ENCODE measurements at regions not wholly inside any gene's neighbourhood (a gene's known extent, or its start where the extent isn't known, plus 50 kb on each side); places are given as distances from the start of the nearest gene placed in this dataset.

- DNase-seq (ENCODE audit: low spot score): no peak
- TF ChIP-seq GABPA (IDR thresholded peaks at IDR 0.05 in 1 of 2, conservative IDR thresholded peaks at IDR 0.05 in 1 of 2) (no peak), ATF3 (IDR thresholded peaks at IDR 0.05) (no peak), TAF1 (conservative IDR thresholded peaks at IDR 0.05) (no peak), NR2F2 (IDR thresholded peaks at IDR 0.05) (no peak), EGR1 (IDR thresholded peaks at IDR 0.05; ENCODE audit: low read depth in 2 of 2) (no peak), JUND (IDR thresholded peaks at IDR 0.05) (no peak), HNF4A (conservative IDR thresholded peaks at IDR 0.05) (no peak), SP1 (IDR thresholded peaks at IDR 0.05) (no peak), YY1 (IDR thresholded peaks at IDR 0.05) (no peak), CTCF (IDR thresholded peaks at IDR 0.05; ENCODE audit: low read depth, low read length, missing input control) (no peak)
- H3K9me3 ChIP-seq (ENCODE audit: control insufficient read depth in 4 of 4, low read length in 3 of 4): no peaks in the 10 kb centered on the region
- H3K36me3 ChIP-seq (ENCODE audit: control insufficient read depth in 4 of 4, insufficient read depth in 3 of 4, low read depth in 1 of 4, low read length in 3 of 4): no peaks in the 10 kb centered on the region
- H3K9ac ChIP-seq (ENCODE audit: low read depth in 1 of 2, low read length in 2 of 2): no peak overlapping the region
- no peak overlapping the region for H3K4me3 ChIP-seq (ENCODE audit: low read depth in 1 of 3, low read length in 3 of 3)
- no peak overlapping the region for H3K27ac ChIP-seq (ENCODE audit: low read depth in 1 of 2, low read length in 2 of 2)
- H3K27me3 ChIP-seq (ENCODE audit: control insufficient read depth in 4 of 4, insufficient read depth in 4 of 4, low read length in 3 of 4): no peaks in the 10 kb centered on the region
- 81% methylated on average over 4 of the region's 4 CpGs for WGBS
- H3K4me1 ChIP-seq (ENCODE audit: control insufficient read depth in 4 of 4, insufficient read depth in 4 of 4, low read length in 3 of 4): no peaks in the 10 kb centered on the region
Measured at GRCh38 chr11:116352881-116353280, 419.9 kb downstream of the BUD13 start.

GRCh38 chr11:116348226-116348625 lies 424.6 kb downstream of the BUD13 start:
- no peak overlapping the region for H3K4me3 ChIP-seq (ENCODE audit: low read depth in 1 of 3, low read length in 3 of 3)
- DNase-seq (ENCODE audit: low spot score): no peak

GRCh38 chr11:116345575-116345974 lies 427.2 kb downstream of the BUD13 start:
- Histone ChIP-seq H3K27ac (ENCODE audit: low read depth in 1 of 2, low read length in 2 of 2) (no peak overlapping the region), H3K9ac (ENCODE audit: low read depth in 1 of 2, low read length in 2 of 2) (no peak overlapping the region), H3K9me3 (ENCODE audit: control insufficient read depth in 4 of 4, low read length in 3 of 4) (no peaks in the 10 kb centered on the region), H3K4me3 (ENCODE audit: low read depth in 1 of 3, low read length in 3 of 3) (no peak overlapping the region), H3K27me3 (ENCODE audit: control insufficient read depth in 4 of 4, insufficient read depth in 4 of 4, low read length in 3 of 4) (no peaks in the 10 kb centered on the region), H3K36me3 (ENCODE audit: control insufficient read depth in 4 of 4, insufficient read depth in 3 of 4, low read depth in 1 of 4, low read length in 3 of 4) (no peaks in the 10 kb centered on the region), H3K4me1 (ENCODE audit: control insufficient read depth in 4 of 4, insufficient read depth in 4 of 4, low read length in 3 of 4) (no peaks in the 10 kb centered on the region)
- no peak for TF ChIP-seq FOXA2 (IDR thresholded peaks at IDR 0.05)
- TF ChIP-seq REST (IDR thresholded peaks at IDR 0.05): no peak
- TF ChIP-seq ATF3 (IDR thresholded peaks at IDR 0.05): no peak
- no peak for TF ChIP-seq JUND (IDR thresholded peaks at IDR 0.05)
- no peak for TF ChIP-seq MAX (IDR thresholded peaks at IDR 0.05)
- no peak for TF ChIP-seq HNF4G (IDR thresholded peaks at IDR 0.05)
- TF ChIP-seq RXRA (IDR thresholded peaks at IDR 0.05): no peak
- TF ChIP-seq SP1 (IDR thresholded peaks at IDR 0.05): no peak
- TF ChIP-seq TAF1 (conservative IDR thresholded peaks at IDR 0.05): no peak
- 70% methylated on average over 2 of the region's 2 CpGs for WGBS
- DNase-seq (ENCODE audit: low spot score): no peak

More at GRCh38 chr11:116348226-116348625, 424.6 kb downstream of the BUD13 start:
- WGBS: 26% methylated on average over 1 of the region's 1 CpG
- no peaks in the 10 kb centered on the region for H3K4me1 ChIP-seq (ENCODE audit: control insufficient read depth in 4 of 4, insufficient read depth in 4 of 4, low read length in 3 of 4)
- no peaks in the 10 kb centered on the region for H3K27me3 ChIP-seq (ENCODE audit: control insufficient read depth in 4 of 4, insufficient read depth in 4 of 4, low read length in 3 of 4)
- TF ChIP-seq RAD21 (IDR thresholded peaks at IDR 0.05): no peak
- TF ChIP-seq SP1 (IDR thresholded peaks at IDR 0.05): no peak
- peak; percentile 50 for TF ChIP-seq MAX (IDR thresholded peaks at IDR 0.05)
- TF ChIP-seq EGR1 (IDR thresholded peaks at IDR 0.05; ENCODE audit: low read depth in 2 of 2): no peak
- H3K36me3 ChIP-seq (ENCODE audit: control insufficient read depth in 4 of 4, insufficient read depth in 3 of 4, low read depth in 1 of 4, low read length in 3 of 4): no peaks in the 10 kb centered on the region
- no peaks in the 10 kb centered on the region for H3K9me3 ChIP-seq (ENCODE audit: control insufficient read depth in 4 of 4, low read length in 3 of 4)
- H3K9ac ChIP-seq (ENCODE audit: low read depth in 1 of 2, low read length in 2 of 2): no peak overlapping the region
- no peak overlapping the region for H3K27ac ChIP-seq (ENCODE audit: low read depth in 1 of 2, low read length in 2 of 2)
